ENCODE measurements at regions not wholly inside any gene's neighbourhood (a gene's known extent, or its start where the extent isn't known, plus 50 kb on each side); places are given as distances from the start of the nearest gene placed in this dataset.

- TF ChIP-seq, protein P1, sequence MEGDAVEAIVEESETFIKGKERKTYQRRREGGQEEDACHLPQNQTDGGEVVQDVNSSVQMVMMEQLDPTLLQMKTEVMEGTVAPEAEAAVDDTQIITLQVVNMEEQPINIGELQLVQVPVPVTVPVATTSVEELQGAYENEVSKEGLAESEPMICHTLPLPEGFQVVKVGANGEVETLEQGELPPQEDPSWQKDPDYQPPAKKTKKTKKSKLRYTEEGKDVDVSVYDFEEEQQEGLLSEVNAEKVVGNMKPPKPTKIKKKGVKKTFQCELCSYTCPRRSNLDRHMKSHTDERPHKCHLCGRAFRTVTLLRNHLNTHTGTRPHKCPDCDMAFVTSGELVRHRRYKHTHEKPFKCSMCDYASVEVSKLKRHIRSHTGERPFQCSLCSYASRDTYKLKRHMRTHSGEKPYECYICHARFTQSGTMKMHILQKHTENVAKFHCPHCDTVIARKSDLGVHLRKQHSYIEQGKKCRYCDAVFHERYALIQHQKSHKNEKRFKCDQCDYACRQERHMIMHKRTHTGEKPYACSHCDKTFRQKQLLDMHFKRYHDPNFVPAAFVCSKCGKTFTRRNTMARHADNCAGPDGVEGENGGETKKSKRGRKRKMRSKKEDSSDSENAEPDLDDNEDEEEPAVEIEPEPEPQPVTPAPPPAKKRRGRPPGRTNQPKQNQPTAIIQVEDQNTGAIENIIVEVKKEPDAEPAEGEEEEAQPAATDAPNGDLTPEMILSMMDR (IDR thresholded peaks at IDR 0.05) = no peak
- no peaks in the 10 kb centered on the region for H3K4me1 Mint-ChIP-seq
- no peak overlapping the region for H3K4me3 Mint-ChIP-seq
- intact Hi-C loops (cut with micrococcal nuclease) = no loop called here
- H3K27ac Mint-ChIP-seq = no peak overlapping the region
- ATAC-seq (ENCODE audit: low read depth) = no peak
- no peak for DNase-seq
- peaks cover 2% of the 10 kb centered on the region for H3K9me3 Mint-ChIP-seq
- no peaks in the 10 kb centered on the region for H3K36me3 Mint-ChIP-seq (ENCODE audit: low read depth)
- POLR2A ChIA-PET = no interaction called here
- H3K27me3 Mint-ChIP-seq = no peaks in the 10 kb centered on the region
- CTCF ChIA-PET = no interaction called here
Measured at GRCh38 chr2:139031722-139032121, 251.5 kb upstream of the NXPH2 start.

DNA sequence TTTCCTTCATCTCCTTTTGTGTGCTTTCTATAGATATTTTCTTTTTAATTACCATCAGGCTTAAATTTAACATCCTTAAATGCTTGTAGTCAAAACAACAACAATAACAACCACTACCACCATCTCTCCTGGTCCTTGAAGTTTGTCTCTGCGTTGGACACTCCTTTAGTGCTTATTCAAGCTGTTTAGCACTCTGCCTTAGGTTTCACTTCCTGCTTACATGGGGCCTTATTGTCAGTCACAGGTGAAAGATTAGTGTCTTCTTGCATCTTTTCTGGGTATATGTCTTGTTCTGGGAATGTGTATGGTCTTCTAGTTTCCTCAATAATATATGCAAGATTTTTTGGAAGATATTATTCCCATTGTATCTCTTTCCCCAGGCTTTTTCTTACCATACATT lies 240.1 kb upstream of the NXPH2 start:
- no peak for DNase-seq
- TF ChIP-seq, protein P1 (IDR thresholded peaks at IDR 0.05) = no peak
- ChIA-PET POLR2A (no interaction called here), CTCF (no interaction called here)
- Mint-ChIP-seq H3K9me3 (peaks cover 18% of the 10 kb centered on the region), H3K27me3 (no peaks in the 10 kb centered on the region), H3K36me3 (ENCODE audit: low read depth) (no peaks in the 10 kb centered on the region), H3K4me1 (no peaks in the 10 kb centered on the region), H3K27ac (no peak overlapping the region), H3K4me3 (no peak overlapping the region)
- no peak for ATAC-seq (ENCODE audit: low read depth)
- intact Hi-C loops (cut with micrococcal nuclease) = no loop called here

DNA sequence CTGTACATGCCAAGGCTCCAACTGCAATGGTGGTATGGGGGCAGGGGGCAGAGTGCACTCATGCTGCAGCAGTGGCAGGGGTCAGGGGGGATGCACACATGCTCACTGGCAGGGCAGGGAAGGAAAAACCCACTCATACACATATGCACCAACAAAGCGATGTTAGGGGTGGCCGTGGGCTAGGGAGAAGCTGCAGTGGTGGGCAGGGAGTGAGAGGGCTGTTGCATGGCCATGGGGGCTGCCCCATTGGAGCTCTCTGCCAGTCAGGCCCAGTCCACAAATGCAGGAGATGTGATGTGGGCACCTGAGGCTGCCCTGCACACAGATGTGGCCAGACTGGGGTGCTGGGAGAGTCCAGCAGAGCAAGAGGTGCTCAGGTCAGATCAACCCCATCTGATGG lies 238.1 kb upstream of the NXPH2 start:
- Mint-ChIP-seq H3K9me3 (peaks cover 22% of the 10 kb centered on the region), H3K27ac (no peak overlapping the region), H3K4me3 (no peak overlapping the region), H3K4me1 (no peaks in the 10 kb centered on the region), H3K36me3 (ENCODE audit: low read depth) (no peaks in the 10 kb centered on the region), H3K27me3 (no peaks in the 10 kb centered on the region)
- ATAC-seq (ENCODE audit: low read depth) (no peak), DNase-seq (no peak)
- POLR2A ChIA-PET = no interaction called here
- intact Hi-C loops (cut with micrococcal nuclease) = no loop called here
- TF ChIP-seq, protein P1 (IDR thresholded peaks at IDR 0.05) = no peak
- CTCF ChIA-PET = no interaction called here

DNA sequence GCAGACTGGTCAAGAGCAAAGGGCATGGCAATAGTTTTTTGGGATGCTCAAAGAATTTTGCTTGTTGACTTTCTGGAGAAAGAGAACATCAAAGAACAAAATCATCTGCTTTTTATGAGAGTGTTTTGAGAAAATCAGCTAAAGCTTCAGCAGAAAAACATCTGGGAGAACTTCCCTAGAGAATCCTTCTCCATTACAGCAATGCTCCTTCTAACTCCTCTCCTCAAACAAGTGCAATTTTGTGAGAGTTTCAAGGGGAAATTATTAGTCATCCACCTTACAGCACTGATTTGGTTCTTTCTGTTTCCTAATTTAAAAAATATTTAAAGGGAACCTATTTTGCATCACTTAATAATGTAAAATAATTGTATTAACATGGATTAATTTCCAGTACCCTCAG lies 226.9 kb upstream of the NXPH2 start:
- Mint-ChIP-seq H3K27ac (no peak overlapping the region), H3K36me3 (ENCODE audit: low read depth) (no peaks in the 10 kb centered on the region)
- intact Hi-C loops (cut with micrococcal nuclease) = no loop called here

GRCh38 chr2:139000131-139000785 lies 220.1 kb upstream of the NXPH2 start:
- POLR2A ChIA-PET = no interaction called here
- no peak for DNase-seq
- H3K27me3 Mint-ChIP-seq = no peaks in the 10 kb centered on the region

More for the DNA sequence above, 226.9 kb upstream of the NXPH2 start:
- POLR2A ChIA-PET = no interaction called here
- CTCF ChIA-PET = no interaction called here
- ATAC-seq (ENCODE audit: low read depth) = no peak
- Mint-ChIP-seq H3K4me3 (no peak overlapping the region), H3K27me3 (no peaks in the 10 kb centered on the region), H3K9me3 (peaks cover 3% of the 10 kb centered on the region), H3K4me1 (no peaks in the 10 kb centered on the region)
- DNase-seq = no peak
- TF ChIP-seq, protein P1 (IDR thresholded peaks at IDR 0.05) = no peak

More at GRCh38 chr2:139000131-139000785, 220.1 kb upstream of the NXPH2 start:
- H3K9me3 Mint-ChIP-seq = peaks cover 4% of the 10 kb centered on the region
- TF ChIP-seq, protein P1 (IDR thresholded peaks at IDR 0.05) = no peak
- H3K36me3 Mint-ChIP-seq (ENCODE audit: low read depth) = no peaks in the 10 kb centered on the region
- H3K4me1 Mint-ChIP-seq = no peaks in the 10 kb centered on the region
- intact Hi-C loops (cut with micrococcal nuclease) = no loop called here
- H3K27ac Mint-ChIP-seq = no peak overlapping the region
- no peak overlapping the region for H3K4me3 Mint-ChIP-seq
- CTCF ChIA-PET = no interaction called here
- ATAC-seq (ENCODE audit: low read depth) = no peak

All from activated B cell treated with CpG ODN at 0.5 μM for 24 hours (primary cell).